Loucy (cell line): ENCODE measurements at regions not wholly inside any gene's neighbourhood (a gene's known extent, or its start where the extent isn't known, plus 50 kb on each side); places are given as distances from the start of the nearest gene placed in this dataset.

Experiments
- H2AFZ ChIP-seq: fragments of 200-600 bp; sonication (generic); 2 replicates; pipeline ENCODE4 v1.6.0; 2016; ENCODE audit warnings: antibody characterized with exemption, mild to moderate bottlenecking, low read length, moderate library complexity
- H3F3A ChIP-seq: fragments of 200-600 bp; 2 replicates; pipeline ENCODE4 v1.6.0; 2016; ENCODE audit warnings: antibody characterized with exemption, low read depth, mild to moderate bottlenecking
- H3K27me3 ChIP-seq: fragments of 200-600 bp; sonication (generic); 2 replicates; pipeline ENCODE4 v1.6.1; 2014; ENCODE audit warnings: low read length, mild to moderate bottlenecking; ENCODE audit not compliant: insufficient read depth, poor library complexity, severe bottlenecking
- H3K36me3 ChIP-seq: fragments of 200-600 bp; sonication (generic); 2 replicates; pipeline ENCODE4 v1.6.1; 2016; ENCODE audit warnings: low read length; ENCODE audit not compliant: insufficient read depth
- H3K4me1 ChIP-seq: fragments of 200-600 bp; sonication (generic); 2 replicates; pipeline ENCODE4 v1.5.1; 2014; ENCODE audit warnings: low read length, mild to moderate bottlenecking; ENCODE audit not compliant: insufficient read depth, poor library complexity, severe bottlenecking
- H3K4me2 ChIP-seq: fragments of 200-600 bp; sonication (generic); 2 replicates; pipeline ENCODE4 v1.6.0; 2014; ENCODE audit warnings: antibody characterized with exemption, low read length, low read depth, mild to moderate bottlenecking; ENCODE audit not compliant: poor library complexity, severe bottlenecking
- H3K4me3 ChIP-seq: fragments of 200-600 bp; sonication (generic); 2 replicates; pipeline ENCODE4 v1.5.1; 2014; ENCODE audit warnings: low read length, mild to moderate bottlenecking, mixed read lengths; ENCODE audit not compliant: poor library complexity, severe bottlenecking
- H3K79me2 ChIP-seq: fragments of 200-600 bp; sonication (generic); 2 replicates; pipeline ENCODE4 v1.6.1; 2014; ENCODE audit warnings: low read length; ENCODE audit not compliant: insufficient read depth
- H3K9ac ChIP-seq: fragments of 200-600 bp; sonication (generic); 2 replicates; pipeline ENCODE4 v1.6.0; 2014; ENCODE audit warnings: mild to moderate bottlenecking, low read depth, low read length, moderate library complexity; ENCODE audit not compliant: poor library complexity, severe bottlenecking
- H3K9me2 ChIP-seq: fragments of 200-600 bp; sonication (generic); replicated peaks from 2 replicates; pipeline ENCODE4 v1.6.1; 2016; ENCODE audit warnings: low read depth, low read length, mixed read lengths
- H3K9me3 ChIP-seq: fragments of 200-600 bp; sonication (generic); 2 replicates; pipeline ENCODE4 v1.6.1; 2014; ENCODE audit warnings: mild to moderate bottlenecking, antibody characterized with exemption, low read length, low read depth; ENCODE audit not compliant: insufficient read depth
- H4K20me1 ChIP-seq: fragments of 200-600 bp; sonication (generic); 2 replicates; pipeline ENCODE4 v1.6.0; 2014; ENCODE audit warnings: antibody characterized with exemption, low read length, mild to moderate bottlenecking; ENCODE audit not compliant: insufficient read depth, poor library complexity, severe bottlenecking
- EZH2phosphoT487 ChIP-seq: fragments of 200-600 bp; IDR thresholded peaks from 2 replicates; pipeline ENCODE4 v1.6.1; 2018; ENCODE audit warnings: antibody characterized with exemption, mild to moderate bottlenecking, moderate library complexity, borderline replicate concordance
- TF ChIP-seq, protein P1 (sequence below): fragments of 200-600 bp; sonication (generic); conservative IDR thresholded peaks from 2 replicates; pipeline ENCODE4 v1.5.1; 2014; ENCODE audit warnings: mild to moderate bottlenecking, antibody characterized with exemption, low read length

DNA sequence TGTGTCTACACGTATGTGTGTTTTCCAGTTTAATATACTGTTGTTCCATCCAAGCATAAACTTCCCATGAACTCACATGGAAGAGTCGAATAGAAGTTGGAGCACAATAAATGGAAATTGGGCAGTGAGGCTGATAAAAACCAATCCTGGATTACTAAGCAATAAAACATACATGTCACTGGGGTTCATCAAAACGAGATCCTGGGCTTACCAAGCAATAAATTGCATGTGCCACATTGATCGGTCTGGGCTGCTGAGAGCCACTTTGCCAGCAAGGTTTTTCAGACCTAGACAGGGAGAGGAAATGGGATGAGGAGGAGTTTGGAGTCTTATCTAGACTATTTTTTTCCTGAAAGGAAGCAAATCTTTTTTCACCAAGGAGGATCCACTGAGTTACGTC, 322.3 kb upstream of the C16orf82 start:
- Histone ChIP-seq H3K9me3 (no peaks in the 10 kb centered on the region), H3K4me1 (no peaks in the 10 kb centered on the region), H3K79me2 (no peaks in the 10 kb centered on the region), H3K9me2 (no peaks in the 10 kb centered on the region), H3K27me3 (no peaks in the 10 kb centered on the region), H3F3A (no peaks in the 10 kb centered on the region), H2AFZ (no peak overlapping the region), H3K9ac (no peak overlapping the region), H3K36me3 (no peaks in the 10 kb centered on the region), H4K20me1 (no peaks in the 10 kb centered on the region), H3K4me2 (no peak overlapping the region), H3K4me3 (no peak overlapping the region)
- TF ChIP-seq, protein P1, sequence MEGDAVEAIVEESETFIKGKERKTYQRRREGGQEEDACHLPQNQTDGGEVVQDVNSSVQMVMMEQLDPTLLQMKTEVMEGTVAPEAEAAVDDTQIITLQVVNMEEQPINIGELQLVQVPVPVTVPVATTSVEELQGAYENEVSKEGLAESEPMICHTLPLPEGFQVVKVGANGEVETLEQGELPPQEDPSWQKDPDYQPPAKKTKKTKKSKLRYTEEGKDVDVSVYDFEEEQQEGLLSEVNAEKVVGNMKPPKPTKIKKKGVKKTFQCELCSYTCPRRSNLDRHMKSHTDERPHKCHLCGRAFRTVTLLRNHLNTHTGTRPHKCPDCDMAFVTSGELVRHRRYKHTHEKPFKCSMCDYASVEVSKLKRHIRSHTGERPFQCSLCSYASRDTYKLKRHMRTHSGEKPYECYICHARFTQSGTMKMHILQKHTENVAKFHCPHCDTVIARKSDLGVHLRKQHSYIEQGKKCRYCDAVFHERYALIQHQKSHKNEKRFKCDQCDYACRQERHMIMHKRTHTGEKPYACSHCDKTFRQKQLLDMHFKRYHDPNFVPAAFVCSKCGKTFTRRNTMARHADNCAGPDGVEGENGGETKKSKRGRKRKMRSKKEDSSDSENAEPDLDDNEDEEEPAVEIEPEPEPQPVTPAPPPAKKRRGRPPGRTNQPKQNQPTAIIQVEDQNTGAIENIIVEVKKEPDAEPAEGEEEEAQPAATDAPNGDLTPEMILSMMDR = no peak
- TF ChIP-seq EZH2phosphoT487 = no peak

GRCh38 chr16:26747760-26748159, 319.0 kb upstream of the C16orf82 start:
- H3K4me1 ChIP-seq = no peaks in the 10 kb centered on the region
- no peak overlapping the region for H3K9ac ChIP-seq
- no peak overlapping the region for H3K4me2 ChIP-seq
- no peaks in the 10 kb centered on the region for H3K27me3 ChIP-seq
- no peaks in the 10 kb centered on the region for H3K9me2 ChIP-seq
- H3K79me2 ChIP-seq = no peaks in the 10 kb centered on the region
- no peaks in the 10 kb centered on the region for H3K9me3 ChIP-seq
- no peaks in the 10 kb centered on the region for H3F3A ChIP-seq
- H4K20me1 ChIP-seq = no peaks in the 10 kb centered on the region
- no peaks in the 10 kb centered on the region for H3K36me3 ChIP-seq
- no peak overlapping the region for H3K4me3 ChIP-seq
- no peak for TF ChIP-seq EZH2phosphoT487
- no peak overlapping the region for H2AFZ ChIP-seq

- no peaks in the 10 kb centered on the region for H3K79me2 ChIP-seq
- H4K20me1 ChIP-seq = no peaks in the 10 kb centered on the region
- H3K9ac ChIP-seq = no peak overlapping the region
- H3K4me3 ChIP-seq = no peak overlapping the region
- no peaks in the 10 kb centered on the region for H3F3A ChIP-seq
- H3K4me2 ChIP-seq = no peak overlapping the region
- H3K27me3 ChIP-seq = no peaks in the 10 kb centered on the region
- no peaks in the 10 kb centered on the region; the same call in 1 of the 2 replicates for H3K9me3 ChIP-seq
- no peaks in the 10 kb centered on the region for H3K4me1 ChIP-seq
- no peak for TF ChIP-seq EZH2phosphoT487
- TF ChIP-seq, protein P1 = no peak
- H3K9me2 ChIP-seq = no peaks in the 10 kb centered on the region
- H3K36me3 ChIP-seq = no peaks in the 10 kb centered on the region
- no peak overlapping the region for H2AFZ ChIP-seq
Observed at GRCh38 chr16:26749072-26749471, 317.7 kb upstream of the C16orf82 start.

DNA sequence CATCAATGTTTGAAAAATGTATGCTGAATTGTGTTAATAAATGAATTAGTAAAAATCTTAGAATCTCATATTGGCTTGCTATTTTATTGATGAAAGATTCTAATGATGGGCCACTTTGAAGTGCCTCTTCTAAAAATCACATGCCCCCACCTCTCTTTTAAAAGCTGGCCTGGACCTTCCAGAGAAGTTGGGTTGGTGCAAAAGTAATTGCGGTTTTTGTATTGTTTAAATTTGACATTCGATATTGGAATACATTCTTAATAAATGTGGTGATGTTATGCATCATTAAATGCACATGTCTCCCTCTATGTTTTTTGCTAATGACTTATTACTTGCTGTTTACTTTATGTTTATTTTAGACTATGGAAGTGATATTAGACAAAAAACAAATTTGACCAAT, 314.6 kb upstream of the C16orf82 start:
- Histone ChIP-seq H3K36me3 (no peaks in the 10 kb centered on the region), H3F3A (no peaks in the 10 kb centered on the region), H3K9me3 (no peaks in the 10 kb centered on the region; the same call in 1 of the 2 replicates), H3K79me2 (no peaks in the 10 kb centered on the region), H4K20me1 (no peaks in the 10 kb centered on the region), H3K9me2 (no peaks in the 10 kb centered on the region), H2AFZ (no peak overlapping the region), H3K27me3 (no peaks in the 10 kb centered on the region), H3K4me1 (no peaks in the 10 kb centered on the region), H3K4me3 (no peak overlapping the region), H3K4me2 (no peak overlapping the region), H3K9ac (no peak overlapping the region)
- TF ChIP-seq, protein P1 = no peak
- no peak for TF ChIP-seq EZH2phosphoT487
